ENCODE measurements at regions not wholly inside any gene's neighbourhood (a gene's known extent, or its start where the extent isn't known, plus 50 kb on each side); places are given as distances from the start of the nearest gene placed in this dataset.

- FAIRE-seq: no peak
These were observed 487.4 kb downstream of the EIPR1 start for GRCh38 chr2:2890246-2890645.

GRCh38 chr2:2889646-2890045, 488.0 kb downstream of the EIPR1 start:
- FAIRE-seq: no peak

DNA sequence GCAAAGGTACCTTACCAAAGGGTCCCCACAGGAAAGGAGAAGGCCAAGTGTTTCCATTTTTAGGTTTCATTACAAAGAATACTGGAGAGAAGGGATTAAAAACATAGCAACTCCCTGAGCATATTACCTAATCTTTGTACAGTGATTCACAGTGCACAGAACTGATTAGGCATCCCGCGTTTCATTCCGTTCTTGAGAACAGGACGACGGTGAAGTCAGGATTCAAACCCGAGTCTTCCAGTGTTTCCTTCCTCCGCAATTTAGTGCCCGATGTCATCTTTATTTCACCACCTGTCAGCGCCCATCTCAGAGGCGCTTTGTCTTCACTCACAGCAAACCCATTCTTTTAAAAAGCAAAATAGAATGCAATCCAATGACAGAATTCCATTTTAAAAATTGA, 488.5 kb downstream of the EIPR1 start:
- no peak for FAIRE-seq

GRCh38 chr2:2887772-2888387, 489.7 kb downstream of the EIPR1 start:
- no peak for FAIRE-seq

GRCh38 chr2:2886922-2887321, 490.7 kb downstream of the EIPR1 start:
- FAIRE-seq: no peak

DNA sequence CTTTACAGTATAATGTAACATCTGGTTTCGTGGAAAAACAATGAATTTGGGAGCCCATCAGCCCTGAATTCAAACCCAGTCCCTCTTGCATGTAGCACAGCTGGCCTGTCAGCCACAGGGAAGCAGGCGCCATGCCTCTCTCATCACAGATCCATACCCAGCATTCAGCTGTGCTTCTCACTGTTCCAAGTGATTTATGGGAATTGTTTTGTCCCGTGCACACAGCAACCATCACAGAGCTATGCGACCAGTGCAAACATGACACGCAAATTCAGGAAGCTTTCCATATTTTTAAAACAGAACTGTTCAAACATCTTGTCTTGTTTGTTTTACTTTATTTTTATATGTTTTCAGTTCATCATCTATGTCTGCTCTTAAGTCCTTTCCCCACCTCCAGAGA, 496.1 kb downstream of the EIPR1 start:
- no peak for FAIRE-seq

GRCh38 chr2:2880938-2881337, 496.7 kb downstream of the EIPR1 start:
- no peak for FAIRE-seq

DNA sequence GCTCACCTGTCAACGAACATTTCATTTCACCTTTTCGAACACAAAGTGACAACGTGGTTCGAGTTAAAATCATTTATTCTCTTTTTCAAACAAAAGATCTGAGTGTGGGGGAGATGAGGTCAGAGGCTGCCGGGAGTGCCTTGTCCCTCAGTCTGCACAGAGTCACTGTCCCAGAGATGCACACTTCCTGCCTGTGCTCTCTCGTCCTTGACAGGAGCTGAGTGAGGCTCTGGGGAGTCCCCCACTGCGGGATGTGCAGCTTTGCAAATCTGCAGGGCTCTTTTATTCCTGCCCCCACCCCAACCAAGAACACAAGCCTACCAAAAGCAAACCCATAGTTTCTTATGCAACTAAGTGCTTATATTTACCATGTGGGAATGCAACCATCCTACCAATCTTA, 497.8 kb downstream of the EIPR1 start:
- no peak for FAIRE-seq

- FAIRE-seq: no peak
These were observed 498.5 kb downstream of the EIPR1 start for GRCh38 chr2:2879071-2879470.

- no peak for FAIRE-seq
These were observed 500.2 kb downstream of the EIPR1 start for GRCh38 chr2:2877427-2877826.

DNA sequence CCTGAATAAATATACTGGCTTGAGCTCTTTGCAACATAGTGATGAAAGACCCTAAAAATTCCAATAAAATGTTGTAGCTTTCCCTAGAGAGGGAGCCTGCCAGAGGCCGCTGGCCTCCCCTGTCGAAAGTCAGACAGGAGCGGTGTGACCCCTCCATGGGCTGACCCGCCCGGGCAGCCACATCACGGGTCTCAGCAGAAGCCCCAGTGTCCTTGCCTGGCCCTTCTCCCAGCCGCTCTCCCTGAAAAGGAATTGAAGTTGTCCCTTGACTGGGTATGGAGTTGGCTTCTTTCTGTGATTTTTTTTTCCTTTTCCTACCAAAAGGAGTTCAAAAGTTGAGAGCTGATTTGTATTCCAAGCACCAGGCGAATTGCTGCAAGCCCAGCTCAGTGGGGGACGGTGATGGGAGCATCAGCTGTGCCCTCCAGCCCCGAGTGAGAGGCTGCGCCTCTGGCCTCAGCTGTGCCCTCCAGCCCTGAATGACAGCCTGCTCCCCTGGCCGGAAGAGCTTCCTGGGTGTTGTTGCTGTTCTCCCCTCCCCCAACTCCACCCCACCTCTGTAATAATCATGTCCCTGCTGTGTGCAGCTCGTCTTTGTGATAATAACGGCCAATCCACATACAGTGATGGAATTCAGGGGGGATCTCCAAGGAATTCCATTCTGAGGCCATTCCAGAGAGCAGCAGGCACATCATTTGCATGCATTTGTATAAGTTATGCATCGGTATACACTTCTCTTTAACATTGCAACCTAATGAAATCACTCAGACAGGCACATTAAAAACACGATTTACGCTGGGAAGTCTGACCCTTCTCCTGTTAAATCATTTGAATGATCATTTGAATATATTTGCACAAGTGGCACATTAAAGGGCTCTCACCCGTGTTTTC, 501.0 kb downstream of the EIPR1 start:
- no peak for FAIRE-seq

- FAIRE-seq: no peak
These were observed 501.8 kb downstream of the EIPR1 start for GRCh38 chr2:2875831-2876230.

GRCh38 chr2:2875296-2875695, 502.3 kb downstream of the EIPR1 start:
- FAIRE-seq: no peak

DNA sequence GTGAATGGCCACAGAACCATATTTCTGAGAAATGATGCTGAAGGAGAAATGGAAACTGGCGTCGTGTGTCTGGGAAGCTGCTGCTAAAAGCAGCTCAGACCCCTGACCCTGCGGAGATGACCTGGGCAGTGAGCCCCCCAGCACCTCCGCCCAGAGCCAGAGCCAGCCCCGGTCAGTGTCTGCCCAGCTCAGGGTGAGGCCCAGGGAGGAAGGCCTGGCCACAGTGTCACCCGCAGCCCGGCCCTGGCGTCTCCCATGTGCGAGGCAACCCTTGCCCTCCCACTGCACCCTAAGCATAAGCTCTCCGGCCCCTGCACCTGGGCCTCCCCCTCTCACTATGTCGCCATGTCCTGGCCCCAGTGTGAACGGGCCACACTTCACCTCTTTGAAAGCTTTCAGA, 502.8 kb downstream of the EIPR1 start:
- no peak for FAIRE-seq

DNA sequence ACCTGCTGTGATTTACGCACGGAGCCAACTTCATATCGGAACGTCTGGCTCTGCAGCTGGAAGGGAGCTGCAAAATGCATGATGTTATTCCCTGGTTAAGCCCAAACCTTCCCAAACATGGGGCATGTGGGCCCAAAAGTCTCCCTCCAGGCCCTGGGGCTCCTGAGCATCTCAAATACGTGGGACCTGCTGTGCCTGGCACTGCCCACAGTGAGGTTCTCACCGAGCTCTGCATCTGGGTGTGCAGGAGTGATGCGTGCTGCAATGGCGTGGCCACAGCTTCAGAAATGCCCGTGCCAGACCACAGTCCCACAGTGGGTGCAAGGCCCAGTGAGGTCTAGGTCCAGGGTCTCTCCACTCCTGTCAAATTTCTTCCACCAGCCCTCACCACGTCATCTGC, 503.3 kb downstream of the EIPR1 start:
- no peak for FAIRE-seq

DNA sequence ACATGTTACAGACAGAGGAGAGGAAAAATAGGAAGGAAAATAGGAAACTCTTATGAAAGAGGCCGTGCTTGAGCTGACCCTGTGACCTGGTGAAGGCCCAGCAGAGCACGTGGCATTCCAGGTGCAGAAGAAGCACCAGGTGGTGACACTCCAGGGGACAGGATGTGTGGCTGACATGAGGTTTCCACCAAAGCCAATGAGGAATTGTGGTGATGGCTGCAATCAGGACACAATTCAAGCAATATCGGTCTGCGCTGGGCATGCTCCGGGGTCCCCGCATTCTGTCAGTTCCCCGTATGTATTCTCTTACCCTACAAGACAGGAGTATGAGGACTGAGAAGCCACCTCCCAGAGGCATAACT, 504.2 kb downstream of the EIPR1 start:
- FAIRE-seq: no peak

- FAIRE-seq: no peak
These were observed 504.7 kb downstream of the EIPR1 start for GRCh38 chr2:2872713-2873449.

DNA sequence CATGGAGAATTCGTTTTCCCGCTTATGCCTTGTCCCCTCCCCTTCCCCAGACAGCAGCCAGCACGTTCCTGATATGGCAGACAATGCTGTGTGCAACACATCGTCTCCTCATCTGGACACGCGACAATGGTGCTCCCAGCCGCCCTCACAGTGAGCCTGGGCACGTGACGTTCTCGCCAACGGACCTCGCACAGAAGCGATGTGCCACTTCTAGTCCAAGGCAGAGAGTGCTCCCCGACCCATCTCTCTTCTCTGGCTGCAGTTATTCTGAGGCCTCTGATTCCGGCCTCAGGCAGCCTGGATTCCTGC, 505.4 kb downstream of the EIPR1 start:
- no peak for FAIRE-seq

- FAIRE-seq: no peak
These were observed 505.9 kb downstream of the EIPR1 start for GRCh38 chr2:2871480-2872308.

GRCh38 chr2:2870106-2870505, 507.5 kb downstream of the EIPR1 start:
- FAIRE-seq: no peak

GRCh38 chr2:2869553-2869952, 508.1 kb downstream of the EIPR1 start:
- FAIRE-seq: no peak

- no peak for FAIRE-seq
These were observed 509.5 kb downstream of the EIPR1 start for GRCh38 chr2:2868085-2868484.

DNA sequence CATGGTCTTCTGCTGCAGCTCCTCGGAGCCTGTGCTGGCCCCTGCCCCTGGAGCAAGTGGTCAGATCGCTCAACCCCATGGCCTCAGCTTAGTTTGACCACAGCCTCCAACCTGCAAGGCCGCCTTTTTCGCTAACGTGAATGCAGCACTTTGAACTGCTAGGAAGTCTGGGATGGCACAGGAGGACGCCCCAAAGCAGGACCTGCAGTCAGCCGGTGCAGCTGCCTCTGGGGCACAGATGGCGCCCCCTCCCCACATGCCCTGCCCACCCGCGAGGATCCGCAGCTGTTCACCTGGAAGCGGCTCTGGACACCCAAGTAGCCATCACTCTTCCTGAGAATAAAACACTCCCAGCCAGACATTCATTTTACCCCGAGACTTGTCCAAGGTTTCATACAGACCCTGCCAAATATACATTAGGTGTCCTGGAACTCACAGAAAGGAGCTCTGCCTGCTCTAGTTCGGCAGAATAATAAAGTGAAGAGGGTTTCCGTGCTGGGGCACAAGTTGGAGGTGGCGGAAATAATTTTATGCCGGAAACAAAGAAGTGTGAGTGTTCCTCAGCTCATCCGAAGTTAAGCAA, 510.1 kb downstream of the EIPR1 start:
- FAIRE-seq: no peak
